HG03469 (cell line): ENCODE measurements at regions not wholly inside any gene's neighbourhood (a gene's known extent, or its start where the extent isn't known, plus 50 kb on each side); places are given as distances from the start of the nearest gene placed in this dataset.

Source experiments
- ATAC-seq: cut with Tn5 transposase; IDR thresholded peaks from one replicate; pipeline ENCODE4 v1.9.1; 2021; ENCODE audit warnings: mild to moderate bottlenecking, moderate library complexity, moderate number of reproducible peaks; ENCODE audit not compliant: unreplicated experiment

- no peak for ATAC-seq
Observed at GRCh38 chr5:93184041-93184440, 397.0 kb downstream of the NR2F1-AS1 start.

GRCh38 chr5:93179466-93179865 lies 401.6 kb downstream of the NR2F1-AS1 start:
- no peak for ATAC-seq

- no peak for ATAC-seq
Observed at GRCh38 chr5:93174930-93175329, 406.1 kb downstream of the NR2F1-AS1 start.

GRCh38 chr5:93165559-93165958 lies 415.5 kb downstream of the NR2F1-AS1 start:
- no peak for ATAC-seq

- no peak for ATAC-seq
Observed at GRCh38 chr5:93164690-93165089, 416.3 kb downstream of the NR2F1-AS1 start.

GRCh38 chr5:93163010-93163663 lies 417.9 kb downstream of the NR2F1-AS1 start:
- ATAC-seq: no peak

DNA sequence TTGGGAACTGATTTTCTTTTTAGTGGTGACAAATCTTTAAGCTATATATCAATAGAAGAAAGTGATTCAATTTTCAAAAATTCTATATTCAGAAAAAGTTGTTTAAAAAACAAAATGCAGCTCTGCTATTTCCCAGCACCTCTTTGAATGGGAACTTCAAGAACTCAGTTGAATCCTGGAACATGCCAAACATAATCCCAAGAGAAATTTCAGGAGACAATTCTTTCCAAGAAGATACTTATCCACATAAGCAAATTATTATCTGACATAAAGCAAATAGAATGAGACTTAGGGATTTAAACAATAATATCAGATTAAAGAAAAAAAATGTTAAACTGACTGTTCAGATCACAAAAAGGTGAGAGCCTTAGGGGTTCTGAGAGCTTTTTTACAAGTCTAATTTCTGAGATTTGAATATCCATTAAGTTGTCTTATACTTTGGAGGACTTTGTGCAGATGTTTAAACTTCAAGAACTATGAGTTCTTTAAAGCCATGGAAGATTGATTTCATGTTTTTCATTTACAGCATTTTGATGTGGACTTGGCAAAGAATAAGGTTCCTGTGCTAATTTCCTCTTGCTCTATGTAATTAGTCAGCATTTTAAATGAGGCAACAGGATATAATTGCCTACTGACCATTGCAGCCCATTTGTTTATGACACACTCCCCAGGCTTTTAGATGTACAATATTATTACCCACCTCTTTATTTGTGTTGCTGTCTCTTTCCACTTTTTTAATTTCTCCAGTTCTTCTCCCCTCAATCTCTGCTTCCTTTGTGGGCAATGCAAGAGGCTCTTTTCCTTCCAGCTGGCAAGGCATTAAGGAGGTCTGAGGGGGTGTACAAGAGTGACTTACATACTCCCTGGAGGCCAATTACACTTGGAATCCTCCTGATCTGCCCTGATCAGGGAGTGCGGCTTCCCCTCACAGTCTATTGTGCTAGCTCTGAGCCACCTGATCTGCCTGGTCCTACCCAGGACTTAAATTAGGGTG lies 419.1 kb downstream of the NR2F1-AS1 start:
- no peak for ATAC-seq

DNA sequence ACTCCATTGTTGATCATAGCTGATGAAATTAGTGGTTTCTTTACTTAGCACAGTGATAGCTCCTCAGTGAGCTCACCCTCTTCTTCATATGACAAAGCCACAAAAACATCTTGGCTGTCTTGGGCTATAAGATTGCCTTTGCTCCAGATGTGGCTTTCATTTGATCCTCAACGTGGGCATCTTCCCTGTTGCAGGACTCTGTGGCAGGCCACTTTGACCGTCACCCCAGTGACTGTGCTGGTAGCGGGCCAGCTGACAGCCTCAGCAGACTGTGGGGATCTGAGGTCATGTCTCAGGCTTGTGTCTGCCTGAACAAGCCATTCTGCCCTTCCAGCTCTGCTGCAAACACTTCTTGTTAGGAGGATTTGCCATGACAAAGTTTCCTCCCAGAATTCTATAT lies 422.2 kb downstream of the NR2F1-AS1 start:
- ATAC-seq: no peak

DNA sequence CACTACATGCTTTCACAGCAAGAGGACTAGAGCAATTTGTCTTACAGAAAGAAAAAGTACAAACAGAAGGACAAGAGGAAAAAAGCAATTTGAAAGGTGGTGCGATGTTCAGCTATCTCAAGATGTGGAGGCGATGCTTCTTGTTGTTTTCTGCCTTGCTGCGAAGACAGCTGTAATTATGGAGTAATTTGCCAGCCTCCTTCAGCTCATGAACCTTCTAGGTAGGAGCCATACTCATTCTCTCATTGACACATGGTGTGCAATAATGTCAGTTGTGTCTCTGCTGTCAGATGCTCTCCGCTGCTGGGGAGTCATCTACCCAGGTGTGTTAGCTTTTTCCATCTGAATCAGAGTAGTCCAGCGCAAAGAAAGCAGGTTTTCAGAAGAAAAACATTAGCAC lies 424.5 kb downstream of the NR2F1-AS1 start:
- no peak for ATAC-seq

DNA sequence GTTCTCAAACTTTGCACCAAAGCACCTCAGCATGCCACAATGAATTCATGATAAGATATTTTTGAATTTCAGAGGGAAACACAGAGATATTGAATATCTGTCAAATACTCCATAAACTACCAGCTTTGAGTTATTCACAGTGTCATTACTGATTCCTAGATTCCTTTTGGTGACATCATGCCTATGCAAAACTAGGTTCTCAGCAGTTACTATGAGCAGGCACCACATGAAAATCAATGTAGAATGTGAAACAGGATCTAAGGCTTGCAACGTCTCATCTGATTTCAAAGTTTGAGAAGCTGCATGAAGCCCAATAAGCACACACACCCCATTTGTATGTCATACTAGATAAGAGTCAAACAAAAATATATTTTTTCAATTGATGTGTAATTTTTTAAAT lies 426.5 kb downstream of the NR2F1-AS1 start:
- no peak for ATAC-seq

DNA sequence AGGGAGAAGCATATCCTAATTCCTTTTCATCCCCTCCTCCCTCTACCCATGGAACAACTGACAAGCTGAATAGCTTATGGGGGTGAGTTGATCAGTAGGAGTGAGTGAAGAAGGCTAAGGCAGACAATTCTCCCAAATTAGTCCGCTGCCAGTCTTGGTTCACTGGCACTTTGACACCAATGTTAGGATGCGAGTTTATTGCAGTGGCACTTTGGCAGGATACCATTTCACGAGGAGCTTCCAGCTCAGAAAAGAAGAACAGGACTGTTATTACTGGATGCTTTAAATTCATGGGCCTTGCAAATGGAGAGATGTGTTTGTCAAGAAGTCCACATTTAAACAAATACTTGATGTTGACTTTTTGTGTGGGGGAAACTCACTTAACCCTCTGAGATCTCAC lies 427.6 kb downstream of the NR2F1-AS1 start:
- no peak for ATAC-seq

GRCh38 chr5:93151896-93152295 lies 429.1 kb downstream of the NR2F1-AS1 start:
- no peak for ATAC-seq

DNA sequence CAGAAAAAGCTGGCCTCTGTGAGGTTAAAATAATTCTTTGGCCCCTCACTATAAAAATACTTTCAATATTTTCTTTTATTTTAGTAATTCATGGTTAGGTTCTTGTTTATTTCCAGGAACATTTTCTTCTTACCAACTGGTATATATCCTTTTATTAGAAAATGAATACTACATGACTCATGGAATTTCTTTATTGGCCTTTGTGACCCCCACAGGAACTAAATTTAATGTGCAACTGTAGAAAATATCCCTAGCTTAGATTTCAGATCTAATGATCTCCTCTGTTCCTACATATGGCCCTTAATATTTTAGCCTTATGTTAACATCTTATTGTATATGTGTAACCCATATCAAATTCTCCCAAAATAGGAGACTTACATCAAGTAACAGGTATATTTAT lies 429.9 kb downstream of the NR2F1-AS1 start:
- no peak for ATAC-seq

DNA sequence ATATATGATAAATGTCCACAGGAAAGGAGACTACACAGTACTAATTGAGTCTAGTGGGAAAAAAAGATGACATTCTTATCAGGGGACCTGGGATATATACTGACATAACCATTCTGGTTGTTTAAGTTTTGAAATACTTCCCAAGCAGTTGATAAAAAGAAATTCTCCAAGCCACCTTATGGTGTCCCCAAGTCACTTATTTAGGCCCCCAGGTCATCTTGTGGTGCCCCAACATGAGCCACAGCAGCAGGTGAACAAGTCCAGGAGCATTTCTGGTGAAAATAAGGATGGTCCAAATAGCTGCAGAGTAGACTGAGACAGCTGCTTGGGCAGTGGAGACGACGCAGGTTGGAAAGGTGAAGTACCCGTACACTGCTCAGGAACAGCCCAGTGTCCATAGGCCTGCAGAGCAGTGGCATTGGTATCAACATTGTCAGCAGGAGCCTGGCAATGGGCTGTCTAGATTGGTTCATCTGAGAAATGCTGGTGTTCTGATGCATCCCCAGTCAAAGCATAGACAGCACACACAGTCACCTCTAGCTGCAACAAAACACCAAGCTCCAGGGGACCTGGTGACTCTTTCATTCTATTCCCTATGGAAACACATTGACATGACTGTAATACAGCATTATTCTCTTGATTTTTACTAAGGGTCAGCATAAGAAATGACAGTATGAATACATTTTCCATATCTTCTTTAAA lies 430.6 kb downstream of the NR2F1-AS1 start:
- ATAC-seq: no peak

DNA sequence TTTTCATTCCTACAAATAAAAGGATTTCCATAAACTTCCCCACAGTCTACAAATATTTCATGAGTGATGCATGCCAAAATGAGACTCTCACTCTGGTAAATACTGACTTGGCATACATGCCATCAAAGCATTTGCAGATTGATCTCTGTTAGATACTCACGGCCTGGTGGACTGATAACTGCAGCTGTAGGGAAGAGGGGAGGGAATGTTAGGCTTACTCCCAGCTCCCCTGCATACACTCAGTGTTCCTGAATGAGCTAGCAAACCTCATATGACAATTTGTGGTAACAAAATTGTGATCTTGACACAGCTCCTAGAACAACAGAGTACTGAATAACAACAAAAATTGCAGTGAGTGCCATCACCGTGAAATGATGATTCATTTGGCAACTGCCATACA lies 435.3 kb downstream of the NR2F1-AS1 start:
- no peak for ATAC-seq

DNA sequence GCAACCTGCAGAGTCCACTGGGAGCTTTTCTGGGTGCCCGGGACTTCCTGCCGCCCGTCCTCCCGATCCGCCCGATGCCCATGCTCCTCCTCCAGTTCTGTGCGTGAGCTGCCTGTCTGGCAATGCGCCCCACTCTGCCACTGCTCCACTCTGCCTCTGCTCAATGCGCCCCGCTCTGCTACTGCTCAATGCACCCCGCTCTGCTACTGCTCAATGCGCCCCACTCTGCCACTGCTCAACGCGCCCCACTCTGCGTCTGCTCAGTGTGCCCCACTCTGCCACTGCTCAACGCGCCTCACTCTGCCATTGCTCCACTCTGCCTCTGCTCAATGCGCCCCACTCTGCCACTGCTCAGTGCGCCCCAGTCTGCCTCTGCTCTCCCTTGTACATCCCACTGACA lies 436.0 kb downstream of the NR2F1-AS1 start:
- no peak for ATAC-seq

- ATAC-seq: no peak
Observed at GRCh38 chr5:93141969-93142368, 439.1 kb downstream of the NR2F1-AS1 start.

GRCh38 chr5:93130624-93131490 lies 450.2 kb downstream of the NR2F1-AS1 start:
- no peak for ATAC-seq

GRCh38 chr5:93126634-93127033 lies 454.4 kb downstream of the NR2F1-AS1 start:
- no peak for ATAC-seq

DNA sequence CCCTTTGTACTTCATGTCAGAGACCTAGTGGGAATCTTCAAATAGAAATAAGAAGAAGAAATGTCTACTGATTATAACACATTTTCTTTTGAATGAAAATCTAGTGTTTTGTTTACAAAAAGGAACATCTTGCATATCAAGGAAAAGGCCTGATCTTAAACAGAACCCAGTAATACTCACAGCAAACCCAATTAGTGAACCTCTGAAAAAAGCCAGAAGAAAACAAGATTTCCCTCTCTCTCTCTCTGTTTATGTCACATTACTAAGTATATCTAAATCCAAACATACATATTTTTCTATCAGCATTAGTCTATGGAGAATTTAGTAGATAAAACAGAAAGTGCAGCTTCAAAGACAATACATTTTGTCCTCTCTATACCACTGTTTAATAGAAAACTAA lies 457.9 kb downstream of the NR2F1-AS1 start:
- no peak for ATAC-seq

- no peak for ATAC-seq
Observed at GRCh38 chr5:93122446-93122845, 458.6 kb downstream of the NR2F1-AS1 start.
